Left lung (tissue), 4 donors: ENCODE measurements at regions not wholly inside any gene's neighbourhood (a gene's known extent, or its start where the extent isn't known, plus 50 kb on each side); places are given as distances from the start of the nearest gene placed in this dataset.

Source experiments
- ATAC-seq: fragments of 200-7000 bp; cut with Tn5 transposase; one replicate; pipeline ENCODE4 v1.9.1; 2020; ENCODE audit warnings: moderate library complexity
- DNase-seq, 4 donors: peaks; one replicate each; pipeline ENCODE4 v3.0.0-alpha.2; 2013 to 2020
- H3K27ac ChIP-seq, 2 donors: fragments of 200-600 bp; sonication (generic) in 1 of 2; one replicate each; pipeline versions ENCODE4 v1.5.0 to v1.8.0; 2020 to 2021
- H3K27me3 ChIP-seq, 2 donors: fragments of 200-600 bp; sonication (generic) in 1 of 2; one replicate each; pipeline versions ENCODE4 v1.5.0 to v1.8.0; 2020 to 2021
- H3K36me3 ChIP-seq, 2 donors: fragments of 200-600 bp; sonication (generic) in 1 of 2; one replicate each; pipeline versions ENCODE4 v1.5.0 to v1.8.0; 2020 to 2021
- H3K4me1 ChIP-seq, 2 donors: fragments of 200-600 bp; one replicate each; pipeline ENCODE4 v1.8.0; 2021
- H3K4me3 ChIP-seq, 2 donors: fragments of 200-600 bp; sonication (generic) in 1 of 2; one replicate each; pipeline versions ENCODE4 v1.5.0 to v1.8.0; 2020 to 2021; ENCODE audit warnings: mild to moderate bottlenecking in 1 of 2
- H3K9me3 ChIP-seq, 2 donors: fragments of 200-600 bp; sonication (generic) in 1 of 2; one replicate each; pipeline versions ENCODE4 v1.5.0 to v1.8.0; 2020 to 2021
- CTCF ChIP-seq, 2 donors: fragments of 200-600 bp; sonication (generic) in 1 of 2; IDR thresholded peaks; one replicate each; pipeline versions ENCODE4 v1.5.0 to v1.8.0; 2021; ENCODE audit warnings: antibody characterized with exemption in 2 of 2
- intact Hi-C, 2 donors: fragments of 100-400 bp; cut with DNase I; formaldehyde crosslinking; loops; one replicate each; pipeline versions ENCODE4 v1.11.2 to v1.14.2; 2022
- donor health status: DM: no; HTN: yes; CAD: no.
- donor health status: DM: no; HTN: no; CAD: no.

GRCh38 chr10:90440870-90441269 lies 417.0 kb downstream of the HTR7 start:
- intact Hi-C loops = no loop called here
- TF ChIP-seq CTCF (IDR thresholded peaks at IDR 0.05) = no peak
- H3K4me1 ChIP-seq = no peaks in the 10 kb centered on the region
- H3K9me3 ChIP-seq = peaks cover 0 to 37% of the 10 kb centered on the region in 2 donors
- no peaks in the 10 kb centered on the region for H3K36me3 ChIP-seq
- ATAC-seq = no peak
- no peak overlapping the region for H3K27ac ChIP-seq
- H3K4me3 ChIP-seq = no peak overlapping the region
- peak in 1 of 4 donors; percentile 39 for DNase-seq
- no peaks in the 10 kb centered on the region for H3K27me3 ChIP-seq

GRCh38 chr10:90443342-90443741 lies 414.5 kb downstream of the HTR7 start:
- TF ChIP-seq CTCF (IDR thresholded peaks at IDR 0.05) = no peak
- Histone ChIP-seq H3K9me3 (peaks cover 0 to 37% of the 10 kb centered on the region in 2 donors), H3K4me3 (no peak overlapping the region), H3K27me3 (no peaks in the 10 kb centered on the region), H3K27ac (no peak overlapping the region), H3K36me3 (no peaks in the 10 kb centered on the region), H3K4me1 (no peaks in the 10 kb centered on the region)
- ATAC-seq = no peak
- no peak for DNase-seq
- intact Hi-C loops = no loop called here

- H3K4me1 ChIP-seq = no peaks in the 10 kb centered on the region
- TF ChIP-seq CTCF (IDR thresholded peaks at IDR 0.05) = no peak
- intact Hi-C loops = no loop called here
- peaks cover 0 to 15% of the 10 kb centered on the region in 2 donors for H3K9me3 ChIP-seq
- H3K27me3 ChIP-seq = no peaks in the 10 kb centered on the region
- no peak overlapping the region for H3K27ac ChIP-seq
- no peaks in the 10 kb centered on the region for H3K36me3 ChIP-seq
- DNase-seq (no peak), ATAC-seq (no peak)
- no peak overlapping the region for H3K4me3 ChIP-seq
Measured at GRCh38 chr10:90447831-90448230, 410.0 kb downstream of the HTR7 start.

GRCh38 chr10:90450797-90451196 lies 407.0 kb downstream of the HTR7 start:
- intact Hi-C loops = no loop called here
- DNase-seq (no peak), ATAC-seq (no peak)
- no peak for TF ChIP-seq CTCF (IDR thresholded peaks at IDR 0.05)
- Histone ChIP-seq H3K4me1 (no peaks in the 10 kb centered on the region), H3K9me3 (no peaks in the 10 kb centered on the region), H3K4me3 (no peak overlapping the region), H3K27ac (no peak overlapping the region), H3K27me3 (no peaks in the 10 kb centered on the region), H3K36me3 (no peaks in the 10 kb centered on the region)

GRCh38 chr10:90451283-90451682 lies 406.6 kb downstream of the HTR7 start:
- intact Hi-C loops = no loop called here
- no peak for ATAC-seq
- no peaks in the 10 kb centered on the region for H3K27me3 ChIP-seq
- H3K27ac ChIP-seq = no peak overlapping the region
- TF ChIP-seq CTCF (IDR thresholded peaks at IDR 0.05) = no peak
- no peaks in the 10 kb centered on the region for H3K4me1 ChIP-seq
- no peak overlapping the region for H3K4me3 ChIP-seq
- no peaks in the 10 kb centered on the region for H3K36me3 ChIP-seq
- H3K9me3 ChIP-seq = no peaks in the 10 kb centered on the region
- no peak for DNase-seq
